Epithelial cell of proximal tubule (primary cell): ENCODE measurements at regions not wholly inside any gene's neighbourhood (a gene's known extent, or its start where the extent isn't known, plus 50 kb on each side); places are given as distances from the start of the nearest gene placed in this dataset.

ENCODE experiments used
- DNase-seq: peaks from one replicate; pipeline ENCODE4 v3.0.0-alpha.2; 2011; ENCODE audit warnings: low read depth
- H3K4me3 ChIP-seq: 2 replicates; pipeline ENCODE4 v1.5.1; 2011; ENCODE audit warnings: low read depth, mild to moderate bottlenecking, low read length
- CTCF ChIP-seq: conservative IDR thresholded peaks from 2 replicates; pipeline ENCODE4 v1.5.1; 2012; ENCODE audit warnings: low read depth, mild to moderate bottlenecking, low read length

- DNase-seq, result no peak
Observed at GRCh38 chr1:207243442-207244408, 77.8 kb upstream of the CD55 start.

GRCh38 chr1:207244409-207244801, 77.1 kb upstream of the CD55 start:
- DNase-seq, result no peak
- no peak overlapping the region for H3K4me3 ChIP-seq
- no peak for TF ChIP-seq CTCF

More at GRCh38 chr1:207243442-207244408, 77.8 kb upstream of the CD55 start:
- no peak overlapping the region for H3K4me3 ChIP-seq
- no peak for TF ChIP-seq CTCF

GRCh38 chr1:207245124-207245523, 76.4 kb upstream of the CD55 start:
- TF ChIP-seq CTCF, result no peak
- no peak for DNase-seq
- no peak overlapping the region for H3K4me3 ChIP-seq

DNA sequence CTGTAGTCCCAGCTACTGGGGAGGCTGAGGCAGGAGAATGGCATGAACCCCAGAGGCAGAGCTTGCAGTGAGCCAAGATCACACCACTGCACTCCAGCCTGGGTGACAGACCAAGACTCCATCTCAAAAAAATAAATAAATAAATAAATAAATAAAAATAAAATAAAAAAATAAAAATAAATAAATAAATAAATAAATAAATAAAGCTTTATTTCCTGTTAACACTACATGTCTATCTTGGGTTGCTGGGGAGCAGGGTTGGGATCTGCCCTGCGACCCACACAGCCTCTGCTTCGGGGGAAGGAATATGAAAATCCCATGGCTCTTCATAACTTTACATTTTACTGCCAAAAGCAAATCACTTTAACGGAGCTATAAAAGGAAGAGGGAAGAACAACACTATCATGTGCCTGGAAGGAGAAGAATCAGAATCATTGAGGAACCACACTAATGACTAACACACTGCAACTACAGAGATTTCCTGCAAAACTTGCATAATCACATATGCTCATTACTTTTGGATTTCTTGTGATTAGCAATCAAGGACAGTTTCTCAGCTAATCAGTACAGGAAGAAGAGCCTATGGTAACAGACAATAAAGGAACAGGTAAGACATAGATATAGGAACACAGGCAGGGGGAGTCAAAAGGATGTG, 72.8 kb upstream of the CD55 start:
- no peak for TF ChIP-seq CTCF
- H3K4me3 ChIP-seq, result no peak overlapping the region
- DNase-seq, result no peak

DNA sequence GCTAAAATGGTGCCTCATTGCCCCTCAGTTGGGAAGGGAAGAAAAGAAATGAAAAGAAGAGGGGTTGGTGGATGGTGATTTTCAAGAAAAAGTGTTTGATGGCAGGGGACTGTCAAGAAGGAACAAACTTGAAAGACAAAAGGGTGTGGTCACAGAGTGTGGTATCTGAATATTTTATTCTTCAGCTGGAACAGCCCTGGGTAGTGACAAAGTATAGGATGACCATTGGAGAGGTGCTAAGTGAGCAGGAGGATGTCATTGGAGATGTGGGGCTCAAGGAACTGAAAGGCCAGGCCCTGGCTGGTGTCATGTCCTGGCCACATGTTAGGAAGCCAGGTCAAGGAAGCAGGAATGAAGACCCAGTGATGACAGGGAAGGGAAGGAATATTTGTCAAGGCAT, 71.0 kb upstream of the CD55 start:
- TF ChIP-seq CTCF, result no peak
- H3K4me3 ChIP-seq, result no peak overlapping the region
- no peak for DNase-seq

- no peak overlapping the region for H3K4me3 ChIP-seq
- no peak for DNase-seq
- TF ChIP-seq CTCF, result no peak
Observed at GRCh38 chr1:207251066-207251465, 70.4 kb upstream of the CD55 start.
